Smooth muscle cell of the brain vasculature (primary cell): ENCODE measurements at regions not wholly inside any gene's neighbourhood (a gene's known extent, or its start where the extent isn't known, plus 50 kb on each side); places are given as distances from the start of the nearest gene placed in this dataset.

Experiments used
- DNase-seq: peaks from one replicate; pipeline ENCODE4 v3.0.0-alpha.2; 2012; ENCODE audit warnings: low read depth, low spot score

DNA sequence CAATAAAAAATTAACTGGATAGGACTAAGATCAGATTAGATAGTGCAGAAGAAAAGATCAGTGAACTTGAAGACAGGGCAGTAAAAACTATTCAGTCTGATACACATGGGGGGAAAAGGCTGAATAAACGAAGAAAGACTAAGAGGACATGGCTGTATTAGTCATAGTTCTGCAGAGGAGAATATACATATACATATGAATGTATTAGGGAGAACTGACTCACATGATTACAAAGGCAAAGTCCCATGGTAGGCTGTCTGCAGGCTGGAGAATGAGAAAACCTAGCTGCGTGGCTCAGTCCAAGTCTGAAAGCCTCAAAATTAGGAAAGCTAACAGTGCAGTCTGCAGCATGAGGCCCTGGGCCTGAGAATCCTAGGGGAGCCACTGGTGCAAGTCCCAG lies 98.2 kb upstream of the GNAO1 start:
- no peak for DNase-seq

DNA sequence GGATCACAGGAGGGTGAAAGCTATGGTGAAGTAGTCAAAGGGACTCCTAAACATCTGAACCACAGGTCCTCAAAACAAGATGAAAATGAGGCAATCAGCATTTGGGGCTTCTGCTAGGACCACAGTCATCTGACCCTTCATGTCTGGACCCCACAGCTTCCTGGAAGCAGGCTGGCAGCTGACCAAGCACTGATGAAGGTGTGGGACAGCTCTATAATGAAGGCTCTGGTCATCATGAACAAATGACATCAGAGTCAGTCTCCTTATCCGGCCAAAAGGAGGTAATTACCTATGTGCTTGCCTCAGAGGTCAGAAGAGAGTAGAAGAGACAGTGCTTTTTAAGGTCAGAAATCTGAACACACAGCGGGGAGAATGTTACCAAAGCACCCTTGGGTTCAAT lies 101.2 kb upstream of the GNAO1 start:
- no peak for DNase-seq

GRCh38 chr16:56087626-56088025 lies 103.7 kb upstream of the GNAO1 start:
- no peak for DNase-seq

DNA sequence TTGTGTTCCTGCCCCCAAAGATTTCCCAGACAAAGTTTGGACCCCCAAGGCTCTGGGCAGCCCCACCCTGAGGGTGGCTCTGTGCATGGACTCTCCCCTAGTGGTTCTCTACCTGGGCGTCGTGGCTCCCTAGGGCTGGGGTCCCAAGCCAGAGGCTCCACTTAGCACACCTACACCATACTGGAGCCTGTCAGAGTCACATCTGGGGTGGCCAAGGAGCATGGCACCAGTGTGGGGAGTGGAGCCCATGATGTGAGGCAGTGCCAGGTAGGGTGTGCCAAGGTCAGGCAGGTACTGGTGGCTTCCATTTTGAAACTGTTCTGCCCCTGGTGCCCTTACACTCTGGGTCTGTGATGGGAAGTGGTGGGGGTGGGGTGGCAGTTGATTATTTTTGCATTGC lies 109.9 kb upstream of the GNAO1 start:
- no peak for DNase-seq

GRCh38 chr16:56075732-56076388 lies 115.4 kb upstream of the GNAO1 start:
- DNase-seq = no peak

DNA sequence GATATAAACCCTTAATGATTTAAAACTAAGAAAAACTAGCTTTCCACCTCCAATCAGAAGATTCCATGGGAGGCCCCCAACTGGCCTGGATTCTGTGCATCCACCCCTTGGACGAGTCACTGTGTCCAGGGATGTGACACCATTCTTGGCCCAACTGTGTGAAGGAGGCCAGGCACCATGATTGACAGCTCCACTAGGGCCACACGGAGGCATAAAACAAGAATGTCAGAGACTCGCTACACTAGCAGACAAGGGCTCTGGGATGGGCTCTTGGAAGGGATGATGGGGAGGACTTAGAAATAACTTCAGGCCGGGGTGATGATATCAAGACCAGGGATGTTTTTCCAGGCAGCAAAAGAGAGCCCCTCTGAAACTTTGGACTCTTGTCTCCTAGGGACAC lies 117.8 kb upstream of the GNAO1 start:
- DNase-seq = no peak

DNA sequence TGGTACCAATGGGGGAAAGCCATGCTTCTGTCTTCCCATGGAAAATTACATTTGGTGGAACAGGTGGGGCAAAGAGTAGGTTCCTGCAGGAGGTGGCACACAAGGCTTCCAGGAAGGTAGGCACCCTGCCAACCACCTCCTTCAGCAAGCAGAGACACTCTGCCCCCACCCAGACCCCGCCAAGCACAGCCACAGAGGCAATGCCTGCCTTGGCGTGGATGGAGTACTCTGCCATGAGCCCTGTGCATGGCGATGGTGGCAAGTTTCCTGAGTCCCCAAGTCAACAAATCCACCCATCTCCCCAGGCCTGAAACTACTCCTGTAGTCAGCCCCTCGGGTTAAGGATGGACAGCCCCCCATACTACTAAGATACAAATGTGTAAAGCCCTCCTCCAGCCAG lies 119.2 kb upstream of the GNAO1 start:
- no peak for DNase-seq

GRCh38 chr16:56068816-56069215 lies 122.5 kb upstream of the GNAO1 start:
- DNase-seq = no peak

DNA sequence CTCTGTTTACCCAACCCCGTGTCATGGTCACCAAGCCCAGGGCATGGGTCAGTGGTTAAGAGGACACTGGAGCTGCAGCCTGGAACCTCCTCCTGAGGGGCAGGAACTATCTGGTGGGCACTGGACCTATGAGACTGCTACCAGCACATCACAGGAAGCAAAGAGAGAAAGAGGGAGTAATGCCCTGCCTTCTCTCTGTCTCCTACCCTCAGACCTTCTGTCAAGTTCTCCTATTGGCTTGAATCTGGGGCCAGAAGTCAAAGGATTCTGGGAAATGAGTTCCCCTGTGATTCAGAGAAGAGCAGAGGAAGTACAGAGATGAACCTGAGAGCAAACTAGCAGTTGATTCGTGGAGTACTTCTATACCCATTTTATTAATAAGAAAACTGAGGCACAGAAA lies 123.0 kb upstream of the GNAO1 start:
- DNase-seq = no peak

DNA sequence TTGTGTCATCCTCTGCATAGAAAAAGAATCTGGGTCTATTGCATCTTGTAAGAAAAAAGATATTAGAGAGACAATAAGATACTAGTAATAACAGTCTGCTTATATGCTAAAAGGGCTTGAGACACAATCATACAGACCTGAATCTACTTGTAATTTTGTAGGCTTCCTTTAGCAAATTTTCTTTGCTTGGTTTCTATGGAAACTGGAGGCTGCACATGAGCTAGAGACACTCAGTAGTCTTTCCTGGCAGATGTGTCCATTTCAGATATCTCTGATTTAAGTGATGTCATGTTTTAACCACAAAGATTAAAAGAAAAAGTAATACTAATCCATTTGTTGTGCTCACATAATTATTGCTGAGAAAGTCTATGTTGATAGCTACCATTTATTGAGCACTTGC lies 123.9 kb upstream of the GNAO1 start:
- DNase-seq = no peak

DNA sequence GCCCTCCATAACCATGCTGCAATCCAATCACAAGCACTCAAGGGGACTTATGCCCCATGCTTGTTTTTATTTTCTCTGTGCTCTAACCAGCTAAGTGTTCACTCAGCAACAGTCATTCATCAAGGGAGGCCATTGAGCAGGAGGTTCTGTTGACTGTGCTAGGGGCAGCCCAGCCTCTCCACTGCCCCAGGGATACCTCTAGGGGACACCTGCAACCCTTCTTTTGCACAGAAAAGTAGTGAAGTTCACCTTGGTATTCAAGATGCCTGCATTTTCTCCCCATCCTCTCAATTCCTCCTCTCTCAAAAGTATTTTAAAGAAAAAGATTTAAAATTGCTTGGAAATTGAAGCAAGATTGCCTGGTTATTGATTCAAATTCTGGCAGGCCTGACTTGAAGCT lies 124.7 kb upstream of the GNAO1 start:
- DNase-seq = no peak

- DNase-seq = no peak
These were observed 128.2 kb upstream of the GNAO1 start for GRCh38 chr16:56063111-56063510.

DNA sequence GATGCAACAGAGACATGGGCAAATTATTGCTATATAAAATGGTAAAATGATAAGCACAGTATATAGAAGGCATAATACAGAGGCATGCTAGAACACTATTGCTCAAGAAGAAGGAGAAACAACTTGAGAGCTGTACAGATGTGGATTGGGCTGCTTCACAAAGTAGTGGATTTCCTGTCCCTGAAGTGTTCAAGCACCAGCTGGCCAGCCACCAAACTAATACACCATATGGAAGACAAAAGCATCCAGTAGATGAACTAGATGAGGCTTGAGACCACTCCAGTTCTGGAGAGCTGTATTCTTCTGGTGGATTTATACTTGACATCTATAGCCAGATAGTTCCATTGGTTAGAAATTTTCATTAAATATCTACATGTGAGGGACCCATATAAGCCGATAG lies 134.1 kb upstream of the GNAO1 start:
- no peak for DNase-seq

GRCh38 chr16:56050916-56051315 lies 140.4 kb upstream of the GNAO1 start:
- DNase-seq = no peak

GRCh38 chr16:56048425-56049105 lies 142.7 kb upstream of the GNAO1 start:
- DNase-seq = no peak

GRCh38 chr16:56047307-56048234 lies 143.7 kb upstream of the GNAO1 start:
- no peak for DNase-seq

GRCh38 chr16:56042416-56042815 lies 148.9 kb upstream of the GNAO1 start:
- DNase-seq = no peak

GRCh38 chr16:56041556-56042140 lies 149.6 kb upstream of the GNAO1 start:
- DNase-seq = no peak

DNA sequence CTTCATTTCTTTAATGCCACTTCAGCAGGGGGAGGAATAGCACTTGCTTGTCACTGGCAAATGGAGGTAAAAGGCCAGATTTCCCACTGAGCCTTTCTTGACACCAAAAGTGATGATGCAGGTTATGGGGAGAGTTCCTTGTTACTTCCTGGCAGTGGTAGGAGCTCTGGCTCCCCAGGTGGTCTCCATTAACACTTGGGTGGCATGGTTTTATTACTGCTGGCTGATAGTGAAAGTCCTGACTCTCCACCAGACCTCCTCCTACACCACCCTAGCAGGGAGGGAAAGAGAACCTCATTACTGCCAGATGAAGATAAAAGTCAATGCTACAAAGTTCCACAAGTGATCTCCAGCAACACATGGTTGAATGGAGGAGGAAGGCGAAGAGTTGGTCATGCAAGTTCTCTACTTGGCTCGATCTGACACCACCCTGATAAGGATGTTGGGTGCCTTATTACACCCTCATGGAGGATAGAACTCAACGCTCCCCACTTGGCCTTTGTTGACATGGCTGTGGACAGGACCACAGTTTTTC lies 152.7 kb upstream of the GNAO1 start:
- no peak for DNase-seq

GRCh38 chr16:56032072-56032471 lies 156.9 kb upstream of the CES5A start:
- no peak for DNase-seq

GRCh38 chr16:56029026-56029425 lies 153.9 kb upstream of the CES5A start:
- DNase-seq = no peak

GRCh38 chr16:56022818-56023217 lies 147.6 kb upstream of the CES5A start:
- no peak for DNase-seq
